ENCODE measurements at regions not wholly inside any gene's neighbourhood (a gene's known extent, or its start where the extent isn't known, plus 50 kb on each side); places are given as distances from the start of the nearest gene placed in this dataset.

DNA sequence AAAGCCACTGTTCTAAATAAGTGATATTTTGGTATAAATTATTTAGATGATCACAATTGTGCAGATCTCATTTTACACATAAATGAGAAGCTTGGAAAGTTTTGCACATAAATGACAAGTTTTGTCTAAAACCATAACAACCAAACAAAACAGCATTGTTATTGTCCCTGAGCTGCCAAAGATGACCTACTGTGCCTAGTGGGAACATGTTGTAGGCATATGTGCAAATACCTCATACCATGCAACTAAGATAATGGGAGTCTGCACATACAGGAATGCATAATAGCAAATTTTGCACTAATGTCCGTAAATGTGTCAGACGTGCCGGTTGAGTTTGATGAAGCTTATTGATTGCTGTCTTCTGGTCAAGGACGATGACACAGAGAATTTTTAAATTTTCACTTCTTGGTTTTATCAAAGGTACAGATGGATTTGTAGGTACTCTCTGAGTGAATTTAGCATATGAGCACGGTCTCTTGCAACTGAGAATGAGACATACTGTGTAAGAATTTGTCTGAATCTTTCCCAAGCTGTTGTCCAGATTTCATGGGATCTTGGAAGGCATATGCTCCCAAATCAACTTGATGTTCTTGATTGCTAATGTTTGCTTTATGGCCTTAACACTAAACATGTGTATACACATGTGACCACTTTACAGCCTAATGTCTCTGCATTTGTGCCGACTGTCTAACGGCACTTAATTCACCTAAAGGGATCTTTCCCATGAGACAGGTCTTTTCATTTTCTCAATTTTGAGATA is 1133.5 kb downstream of the FAT4 start (continued):
- TF ChIP-seq, protein P1, sequence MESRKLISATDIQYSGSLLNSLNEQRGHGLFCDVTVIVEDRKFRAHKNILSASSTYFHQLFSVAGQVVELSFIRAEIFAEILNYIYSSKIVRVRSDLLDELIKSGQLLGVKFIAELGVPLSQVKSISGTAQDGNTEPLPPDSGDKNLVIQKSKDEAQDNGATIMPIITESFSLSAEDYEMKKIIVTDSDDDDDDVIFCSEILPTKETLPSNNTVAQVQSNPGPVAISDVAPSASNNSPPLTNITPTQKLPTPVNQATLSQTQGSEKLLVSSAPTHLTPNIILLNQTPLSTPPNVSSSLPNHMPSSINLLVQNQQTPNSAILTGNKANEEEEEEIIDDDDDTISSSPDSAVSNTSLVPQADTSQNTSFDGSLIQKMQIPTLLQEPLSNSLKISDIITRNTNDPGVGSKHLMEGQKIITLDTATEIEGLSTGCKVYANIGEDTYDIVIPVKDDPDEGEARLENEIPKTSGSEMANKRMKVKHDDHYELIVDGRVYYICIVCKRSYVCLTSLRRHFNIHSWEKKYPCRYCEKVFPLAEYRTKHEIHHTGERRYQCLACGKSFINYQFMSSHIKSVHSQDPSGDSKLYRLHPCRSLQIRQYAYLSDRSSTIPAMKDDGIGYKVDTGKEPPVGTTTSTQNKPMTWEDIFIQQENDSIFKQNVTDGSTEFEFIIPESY (IDR thresholded peaks at IDR 0.05) = no peak

DNA sequence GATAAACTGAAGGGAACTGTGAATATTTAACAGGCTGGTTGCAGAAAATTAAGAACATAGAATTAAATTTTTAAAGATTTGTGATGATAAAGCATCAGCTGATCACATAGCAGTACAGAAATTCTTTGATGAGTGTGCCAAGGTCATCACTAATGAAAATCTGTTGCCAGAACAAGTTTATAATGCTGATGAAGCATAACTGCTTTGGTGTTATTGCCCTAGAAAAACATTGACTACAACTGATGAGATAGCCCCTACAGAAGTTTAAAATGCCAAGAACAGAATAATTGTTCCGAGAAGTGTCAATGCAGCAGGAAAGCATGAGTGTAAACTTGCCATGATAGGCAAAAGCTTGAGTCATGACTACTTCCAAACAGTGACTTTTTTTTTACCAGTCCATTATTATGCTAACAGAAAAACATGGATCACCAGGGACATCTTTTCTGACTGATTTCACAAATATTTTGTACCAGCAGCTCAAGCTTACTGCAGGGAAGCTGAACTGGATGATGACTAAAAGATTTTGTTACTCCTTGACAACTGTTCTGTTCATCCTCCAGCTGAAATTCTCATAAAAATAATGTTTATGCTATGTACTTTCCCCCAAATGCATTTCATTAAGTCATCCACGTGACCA is 1136.6 kb downstream of the FAT4 start:
- Histone ChIP-seq H3K36me3 (ENCODE audit: control insufficient read depth in 4 of 4, insufficient read depth in 3 of 4, low read depth in 1 of 4, low read length in 3 of 4) (no peaks in the 10 kb centered on the region), H3K4me1 (ENCODE audit: control insufficient read depth in 4 of 4, insufficient read depth in 4 of 4, low read length in 3 of 4) (no peaks in the 10 kb centered on the region), H3K27me3 (ENCODE audit: control insufficient read depth in 4 of 4, insufficient read depth in 4 of 4, low read length in 3 of 4) (no peaks in the 10 kb centered on the region), H3K9me3 (ENCODE audit: control insufficient read depth in 4 of 4, low read length in 3 of 4) (no peaks in the 10 kb centered on the region), H3K27ac (ENCODE audit: low read depth in 1 of 2, low read length in 2 of 2) (no peak overlapping the region), H3K4me3 (ENCODE audit: low read depth in 1 of 3, low read length in 3 of 3) (no peak overlapping the region), H3K9ac (ENCODE audit: low read depth in 1 of 2, low read length in 2 of 2) (no peak overlapping the region)
- WGBS = 68% methylated on average over 2 of the region's 2 CpGs
- DNase-seq (ENCODE audit: low spot score) = no peak
- TF ChIP-seq YY1 (IDR thresholded peaks at IDR 0.05) = no peak
- TF ChIP-seq TAF1 (conservative IDR thresholded peaks at IDR 0.05) = no peak
- no peak for TF ChIP-seq GABPA (IDR thresholded peaks at IDR 0.05 in 1 of 2, conservative IDR thresholded peaks at IDR 0.05 in 1 of 2)
- no peak for TF ChIP-seq RAD21 (IDR thresholded peaks at IDR 0.05)
- no peak for TF ChIP-seq FOXA1 (IDR thresholded peaks at IDR 0.05)
- TF ChIP-seq SP1 (IDR thresholded peaks at IDR 0.05) = no peak
- TF ChIP-seq, protein P2, sequence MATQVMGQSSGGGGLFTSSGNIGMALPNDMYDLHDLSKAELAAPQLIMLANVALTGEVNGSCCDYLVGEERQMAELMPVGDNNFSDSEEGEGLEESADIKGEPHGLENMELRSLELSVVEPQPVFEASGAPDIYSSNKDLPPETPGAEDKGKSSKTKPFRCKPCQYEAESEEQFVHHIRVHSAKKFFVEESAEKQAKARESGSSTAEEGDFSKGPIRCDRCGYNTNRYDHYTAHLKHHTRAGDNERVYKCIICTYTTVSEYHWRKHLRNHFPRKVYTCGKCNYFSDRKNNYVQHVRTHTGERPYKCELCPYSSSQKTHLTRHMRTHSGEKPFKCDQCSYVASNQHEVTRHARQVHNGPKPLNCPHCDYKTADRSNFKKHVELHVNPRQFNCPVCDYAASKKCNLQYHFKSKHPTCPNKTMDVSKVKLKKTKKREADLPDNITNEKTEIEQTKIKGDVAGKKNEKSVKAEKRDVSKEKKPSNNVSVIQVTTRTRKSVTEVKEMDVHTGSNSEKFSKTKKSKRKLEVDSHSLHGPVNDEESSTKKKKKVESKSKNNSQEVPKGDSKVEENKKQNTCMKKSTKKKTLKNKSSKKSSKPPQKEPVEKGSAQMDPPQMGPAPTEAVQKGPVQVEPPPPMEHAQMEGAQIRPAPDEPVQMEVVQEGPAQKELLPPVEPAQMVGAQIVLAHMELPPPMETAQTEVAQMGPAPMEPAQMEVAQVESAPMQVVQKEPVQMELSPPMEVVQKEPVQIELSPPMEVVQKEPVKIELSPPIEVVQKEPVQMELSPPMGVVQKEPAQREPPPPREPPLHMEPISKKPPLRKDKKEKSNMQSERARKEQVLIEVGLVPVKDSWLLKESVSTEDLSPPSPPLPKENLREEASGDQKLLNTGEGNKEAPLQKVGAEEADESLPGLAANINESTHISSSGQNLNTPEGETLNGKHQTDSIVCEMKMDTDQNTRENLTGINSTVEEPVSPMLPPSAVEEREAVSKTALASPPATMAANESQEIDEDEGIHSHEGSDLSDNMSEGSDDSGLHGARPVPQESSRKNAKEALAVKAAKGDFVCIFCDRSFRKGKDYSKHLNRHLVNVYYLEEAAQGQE (IDR thresholded peaks at IDR 0.05) = no peak
- no peak for TF ChIP-seq NR2F2 (IDR thresholded peaks at IDR 0.05)
- no peak for TF ChIP-seq HNF4G (IDR thresholded peaks at IDR 0.05)
- TF ChIP-seq, protein P3, sequence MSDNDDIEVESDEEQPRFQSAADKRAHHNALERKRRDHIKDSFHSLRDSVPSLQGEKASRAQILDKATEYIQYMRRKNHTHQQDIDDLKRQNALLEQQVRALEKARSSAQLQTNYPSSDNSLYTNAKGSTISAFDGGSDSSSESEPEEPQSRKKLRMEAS (IDR thresholded peaks at IDR 0.05) = no peak
- TF ChIP-seq, protein P4, sequence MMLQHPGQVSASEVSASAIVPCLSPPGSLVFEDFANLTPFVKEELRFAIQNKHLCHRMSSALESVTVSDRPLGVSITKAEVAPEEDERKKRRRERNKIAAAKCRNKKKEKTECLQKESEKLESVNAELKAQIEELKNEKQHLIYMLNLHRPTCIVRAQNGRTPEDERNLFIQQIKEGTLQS (IDR thresholded peaks at IDR 0.05) = no peak
- no peak for TF ChIP-seq RXRA (IDR thresholded peaks at IDR 0.05)
- no peak for TF ChIP-seq JUND (IDR thresholded peaks at IDR 0.05)
- no peak for TF ChIP-seq FOXA2 (IDR thresholded peaks at IDR 0.05)
- TF ChIP-seq, protein P5, sequence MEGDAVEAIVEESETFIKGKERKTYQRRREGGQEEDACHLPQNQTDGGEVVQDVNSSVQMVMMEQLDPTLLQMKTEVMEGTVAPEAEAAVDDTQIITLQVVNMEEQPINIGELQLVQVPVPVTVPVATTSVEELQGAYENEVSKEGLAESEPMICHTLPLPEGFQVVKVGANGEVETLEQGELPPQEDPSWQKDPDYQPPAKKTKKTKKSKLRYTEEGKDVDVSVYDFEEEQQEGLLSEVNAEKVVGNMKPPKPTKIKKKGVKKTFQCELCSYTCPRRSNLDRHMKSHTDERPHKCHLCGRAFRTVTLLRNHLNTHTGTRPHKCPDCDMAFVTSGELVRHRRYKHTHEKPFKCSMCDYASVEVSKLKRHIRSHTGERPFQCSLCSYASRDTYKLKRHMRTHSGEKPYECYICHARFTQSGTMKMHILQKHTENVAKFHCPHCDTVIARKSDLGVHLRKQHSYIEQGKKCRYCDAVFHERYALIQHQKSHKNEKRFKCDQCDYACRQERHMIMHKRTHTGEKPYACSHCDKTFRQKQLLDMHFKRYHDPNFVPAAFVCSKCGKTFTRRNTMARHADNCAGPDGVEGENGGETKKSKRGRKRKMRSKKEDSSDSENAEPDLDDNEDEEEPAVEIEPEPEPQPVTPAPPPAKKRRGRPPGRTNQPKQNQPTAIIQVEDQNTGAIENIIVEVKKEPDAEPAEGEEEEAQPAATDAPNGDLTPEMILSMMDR (IDR thresholded peaks at IDR 0.05; ENCODE audit: low read depth, low read length, missing input control) = no peak
- no peak for TF ChIP-seq HNF4A (conservative IDR thresholded peaks at IDR 0.05)
- no peak for TF ChIP-seq EGR1 (IDR thresholded peaks at IDR 0.05; ENCODE audit: low read depth in 2 of 2)
